A673 (cell line): ENCODE measurements at regions not wholly inside any gene's neighbourhood (a gene's known extent, or its start where the extent isn't known, plus 50 kb on each side); places are given as distances from the start of the nearest gene placed in this dataset.

Source experiments
- BruUV-seq: library from RNA; stranded (reverse); fragments of 400-500 nt; replicated peaks from 2 replicates; lab custom pipeline; 2021; lab: Mats Ljungman, UMichigan
- CTCF ChIA-PET: fragments of 300-600 bp; sonication (Branson Sonifier 250); formaldehyde crosslinking; loops from one replicate; lab custom pipeline; 2022; ENCODE audit warnings: antibody characterized with exemption; lab: Charles Lee
- POLR2A ChIA-PET: fragments of 300-600 bp; sonication (Branson Sonifier 250); formaldehyde crosslinking; loops from one replicate; lab custom pipeline; 2022; ENCODE audit warnings: antibody characterized with exemption; ENCODE audit not compliant: low non-redundant PET; lab: Charles Lee
- DNase-seq: peaks from one replicate; pipeline ENCODE4 v3.0.0-alpha.2; 2015; ENCODE audit warnings: low spot score
- H3K27ac ChIP-seq: fragments of 200-600 bp; sonication (generic); 2 replicates; pipeline ENCODE4 v1.5.1; 2016; ENCODE audit warnings: mixed run types, low read depth, mild to moderate bottlenecking, mixed read lengths, antibody characterized with exemption, low read length; ENCODE audit not compliant: poor library complexity, severe bottlenecking
- H3K27me3 ChIP-seq: fragments of 200-600 bp; sonication (generic); replicated peaks from 2 replicates; pipeline ENCODE4 v1.6.1; 2017; ENCODE audit warnings: mixed run types, low read depth, mild to moderate bottlenecking, mixed read lengths, antibody characterized with exemption, low read length; ENCODE audit not compliant: insufficient read depth, poor library complexity
- H3K36me3 ChIP-seq: fragments of 200-600 bp; sonication (generic); 2 replicates; pipeline ENCODE4 v1.6.1; 2016; ENCODE audit warnings: mixed run types, mild to moderate bottlenecking, mixed read lengths, antibody characterized with exemption, low read length; ENCODE audit not compliant: insufficient read depth, poor library complexity, severe bottlenecking
- H3K4me1 ChIP-seq: fragments of 200-600 bp; sonication (generic); 2 replicates; pipeline ENCODE4 v1.6.1; 2017; ENCODE audit warnings: mixed run types, mild to moderate bottlenecking, mixed read lengths, antibody characterized with exemption, low read length; ENCODE audit not compliant: insufficient read depth, poor library complexity, severe bottlenecking
- H3K4me3 ChIP-seq: fragments of 200-600 bp; sonication (generic); 2 replicates; pipeline ENCODE4 v1.5.1; 2016; ENCODE audit warnings: low read depth, mixed run types, mild to moderate bottlenecking, mixed read lengths, low read length; ENCODE audit not compliant: poor library complexity, severe bottlenecking
- H3K9me3 ChIP-seq: fragments of 200-600 bp; sonication (generic); 2 replicates; pipeline ENCODE4 v1.6.1; 2016; ENCODE audit warnings: mixed run types, low read depth, mild to moderate bottlenecking, mixed read lengths, antibody characterized with exemption, low read length; ENCODE audit not compliant: poor library complexity, severe bottlenecking
- CTCF ChIP-seq: fragments of 300-800, 200-600 bp; sonication (generic); conservative IDR thresholded peaks from 2 replicates; pipeline ENCODE4 v1.5.1; 2017; ENCODE audit warnings: low read depth, mild to moderate bottlenecking, antibody characterized with exemption, low read length, moderate library complexity, mixed read lengths
- EZH2 ChIP-seq: fragments of 200-600 bp; sonication (generic); IDR thresholded peaks from 2 replicates; pipeline ENCODE4 v1.6.1; 2017; ENCODE audit warnings: borderline replicate concordance, low read depth, mild to moderate bottlenecking, mixed read lengths, antibody characterized with exemption, low read length; ENCODE audit not compliant: poor library complexity, severe bottlenecking
- intact Hi-C: fragments of 100-400 bp; cut with micrococcal nuclease; formaldehyde crosslinking; loops from one replicate; pipeline ENCODE4 v1.10.0; 2022; ENCODE audit not compliant: unreplicated experiment

DNA sequence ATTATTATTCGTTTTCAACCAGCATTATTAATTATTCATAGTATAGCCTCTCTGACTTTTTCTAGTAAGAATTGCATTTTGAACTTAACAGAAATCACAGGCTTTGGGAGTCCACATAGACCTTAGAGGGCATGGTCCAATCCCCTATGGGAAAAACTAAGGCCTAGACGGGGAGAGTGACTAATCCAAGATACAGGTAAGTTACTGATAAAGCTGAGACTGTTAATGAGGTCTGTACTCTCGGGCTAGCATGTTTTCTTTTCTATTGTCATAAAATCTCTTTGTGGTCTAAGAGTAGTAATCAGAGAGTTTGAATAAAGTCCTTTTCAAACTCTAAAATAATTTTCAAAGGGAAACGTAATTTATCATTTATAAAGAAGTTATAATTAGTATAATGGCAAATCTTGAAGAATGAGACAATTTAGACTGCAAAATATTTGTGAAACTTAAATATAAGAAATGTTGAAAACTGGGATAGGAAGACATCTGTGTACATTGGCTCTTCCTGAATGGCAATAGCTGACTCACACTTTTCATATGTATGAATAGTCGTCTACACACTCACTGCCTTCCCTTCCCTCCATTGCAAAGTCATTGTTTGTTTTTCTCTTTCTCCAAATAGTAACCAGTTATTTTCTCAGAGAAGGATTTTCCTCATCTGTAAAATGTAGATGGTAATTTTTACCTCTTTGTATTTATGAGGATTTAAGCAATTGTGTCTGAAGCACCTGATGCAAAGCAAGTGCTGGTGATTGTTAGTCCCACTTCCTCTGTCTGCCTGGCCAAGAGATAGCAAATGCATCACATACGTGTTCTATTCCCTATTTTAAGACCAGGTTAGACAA lies 207.9 kb upstream of the CD180 start:
- Histone ChIP-seq H3K36me3 (no peaks in the 10 kb centered on the region), H3K27me3 (no peaks in the 10 kb centered on the region), H3K27ac (no peak overlapping the region), H3K4me3 (no peak overlapping the region), H3K9me3 (no peaks in the 10 kb centered on the region), H3K4me1 (peaks cover 31% of the 10 kb centered on the region)
- ChIA-PET CTCF (no interaction called here), POLR2A (no interaction called here)
- DNase-seq = no peak
- TF ChIP-seq CTCF = no peak
- TF ChIP-seq EZH2 = no peak
- no TSS peak for BruUV-seq
- intact Hi-C loops = no loop called here

- ChIA-PET CTCF (no interaction called here), POLR2A (no interaction called here)
- BruUV-seq = no TSS peak
- TF ChIP-seq CTCF (no peak), EZH2 (no peak)
- intact Hi-C loops = no loop called here
- Histone ChIP-seq H3K27ac (no peak overlapping the region), H3K4me3 (no peak overlapping the region), H3K9me3 (no peaks in the 10 kb centered on the region), H3K4me1 (peaks cover 31% of the 10 kb centered on the region), H3K36me3 (no peaks in the 10 kb centered on the region), H3K27me3 (no peaks in the 10 kb centered on the region)
- no peak for DNase-seq
Measured at GRCh38 chr5:67402526-67402925, 205.9 kb upstream of the CD180 start.

DNA sequence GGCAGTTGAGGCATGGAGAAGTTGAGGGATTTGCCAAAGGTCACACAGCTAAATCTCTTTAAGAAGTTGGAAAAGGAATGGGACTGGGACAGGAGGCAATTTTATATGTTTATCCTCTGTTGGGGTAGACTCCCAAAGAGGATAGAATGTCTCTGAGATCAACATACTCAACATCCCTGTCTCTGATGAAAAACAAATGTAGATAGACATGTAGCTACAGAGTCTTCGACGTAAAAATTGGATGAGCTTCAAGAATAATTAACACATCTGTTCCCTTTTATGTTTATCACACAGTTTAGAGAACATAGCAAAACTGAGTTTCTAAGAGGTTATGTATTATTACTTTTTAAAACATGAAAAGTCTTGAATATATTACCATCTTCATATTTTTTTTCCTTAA lies 204.6 kb upstream of the CD180 start:
- ChIA-PET CTCF (no interaction called here), POLR2A (interaction anchor here (0.6 kb wide), 1 partner anchor 13 kb away, joined by 5 read pairs; no protein-coding TSS in a partner anchor)
- Histone ChIP-seq H3K9me3 (no peaks in the 10 kb centered on the region), H3K27me3 (no peaks in the 10 kb centered on the region), H3K27ac (no peak overlapping the region), H3K4me3 (no peak overlapping the region), H3K4me1 (peaks cover 31% of the 10 kb centered on the region), H3K36me3 (no peaks in the 10 kb centered on the region)
- DNase-seq = no peak
- no TSS peak for BruUV-seq
- intact Hi-C loops = no loop called here
- TF ChIP-seq CTCF (no peak), EZH2 (no peak)
